Ovary (tissue), 3 donors: ENCODE measurements at regions not wholly inside any gene's neighbourhood (a gene's known extent, or its start where the extent isn't known, plus 50 kb on each side); places are given as distances from the start of the nearest gene placed in this dataset.

ENCODE experiments used
- EP300 ChIP-seq: sonication (generic); formaldehyde crosslinking; IDR thresholded peaks from one replicate; pipeline ENCODE4 v1.6.1; 2017; ENCODE audit warnings: antibody characterized with exemption
- POLR2A ChIP-seq: fragments of 450-650 bp; IDR thresholded peaks from one replicate; pipeline ENCODE4 v1.6.1; 2017; ENCODE audit warnings: antibody characterized with exemption, mild to moderate bottlenecking, moderate library complexity
- TF ChIP-seq, protein P1 (sequence below), 3 donors: fragments of 450-650 bp in 2 of 3; fragments of 200-600 bp in 1 of 3; IDR thresholded peaks; one replicate each; pipeline versions ENCODE4 v1.5.1 to v1.8.0; 2016 to 2022; ENCODE audit warnings: antibody characterized with exemption in 3 of 3, mild to moderate bottlenecking in 1 of 3
- donor health status: DM: no; HTN: no; CAD: no.

DNA sequence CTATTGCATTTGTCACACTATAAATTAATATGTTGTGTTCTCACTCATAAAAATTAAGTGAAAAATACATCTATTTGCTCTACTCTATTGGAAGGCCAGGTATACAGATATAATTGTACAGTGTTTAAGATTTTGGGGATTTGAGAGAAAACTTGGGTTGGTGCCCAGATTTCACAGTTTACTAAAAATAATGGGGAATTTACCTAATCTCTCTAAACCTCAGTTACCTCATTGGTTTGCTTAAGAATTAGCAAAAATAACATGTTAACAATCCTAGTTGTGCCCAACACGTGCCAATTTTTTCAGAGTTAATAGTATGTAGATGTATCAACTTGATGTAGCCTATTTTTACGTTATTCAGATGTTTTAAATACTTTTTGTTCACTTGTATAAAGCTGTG, 1495.3 kb upstream of the PCDH7 start:
- TF ChIP-seq, protein P1, sequence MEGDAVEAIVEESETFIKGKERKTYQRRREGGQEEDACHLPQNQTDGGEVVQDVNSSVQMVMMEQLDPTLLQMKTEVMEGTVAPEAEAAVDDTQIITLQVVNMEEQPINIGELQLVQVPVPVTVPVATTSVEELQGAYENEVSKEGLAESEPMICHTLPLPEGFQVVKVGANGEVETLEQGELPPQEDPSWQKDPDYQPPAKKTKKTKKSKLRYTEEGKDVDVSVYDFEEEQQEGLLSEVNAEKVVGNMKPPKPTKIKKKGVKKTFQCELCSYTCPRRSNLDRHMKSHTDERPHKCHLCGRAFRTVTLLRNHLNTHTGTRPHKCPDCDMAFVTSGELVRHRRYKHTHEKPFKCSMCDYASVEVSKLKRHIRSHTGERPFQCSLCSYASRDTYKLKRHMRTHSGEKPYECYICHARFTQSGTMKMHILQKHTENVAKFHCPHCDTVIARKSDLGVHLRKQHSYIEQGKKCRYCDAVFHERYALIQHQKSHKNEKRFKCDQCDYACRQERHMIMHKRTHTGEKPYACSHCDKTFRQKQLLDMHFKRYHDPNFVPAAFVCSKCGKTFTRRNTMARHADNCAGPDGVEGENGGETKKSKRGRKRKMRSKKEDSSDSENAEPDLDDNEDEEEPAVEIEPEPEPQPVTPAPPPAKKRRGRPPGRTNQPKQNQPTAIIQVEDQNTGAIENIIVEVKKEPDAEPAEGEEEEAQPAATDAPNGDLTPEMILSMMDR (IDR thresholded peaks at IDR 0.05), result no peak
- TF ChIP-seq EP300, result no peak
- no peak for TF ChIP-seq POLR2A
